K562 (cell line): ENCODE measurements at regions not wholly inside any gene's neighbourhood (a gene's known extent, or its start where the extent isn't known, plus 50 kb on each side); places are given as distances from the start of the nearest gene placed in this dataset.

Source experiments
- ATAC-seq: fragments of 200-7000 bp; cut with Tn5 transposase; 3 replicates; pipeline ENCODE4 v1.9.1; 2020; ENCODE audit warnings: moderate library complexity
- BruUV-seq: library from RNA; stranded (reverse); fragments of 400-500 nt; replicated peaks from 2 replicates; lab custom pipeline; 2021; lab: Mats Ljungman, UMichigan
- CTCF ChIA-PET: fragments of 300-600 bp; formaldehyde crosslinking; extraction: SDS; loops from one replicate; lab custom pipeline; 2021; ENCODE audit warnings: low intra/inter-chr PET ratio; lab: Yijun Ruan, JAX
- POLR2A ChIA-PET: fragments of 300-600, 350-650 bp; sonication (Branson Sonifier 250); formaldehyde crosslinking; extraction: SDS; loops from one replicate; lab custom pipeline; 2021; ENCODE audit warnings: antibody characterized with exemption, inconsistent platforms; lab: Yijun Ruan, JAX
- DNase-seq, 4 experiments: peaks; one replicate each; pipeline versions ENCODE4 v3.0.0 to v3.0.0-alpha.2; 2011 to 2018; ENCODE audit warnings: low spot score in 3 of 4, mixed read lengths in 3 of 4; ENCODE audit errors: extremely low read depth in 1 of 4
- FAIRE-seq: peaks from 2 replicates; lab custom pipeline; 2011; peaks lifted over from hg19 to GRCh38; lab: Jason Lieb, UNC
- H2AFZ ChIP-seq: 2 replicates; pipeline ENCODE4 v1.6.0; 2011; ENCODE audit warnings: low read depth, low read length, control low read depth, inconsistent platforms
- H3K27ac ChIP-seq: fragments of 200-600 bp; 3 replicates; pipeline ENCODE4 v1.8.0; 2011; ENCODE audit warnings: low read depth, mild to moderate bottlenecking, control low read depth, inconsistent platforms, low read length, moderate library complexity, mixed read lengths; ENCODE audit errors: extremely low read depth
- H3K27me3 ChIP-seq, 2 experiments: fragments of 300-600 bp in 1 of 2; 2 replicates in 1 of 2; 3 replicates in 1 of 2; pipeline versions ENCODE4 v1.6.0 to v1.8.0; 2011; ENCODE audit warnings: inconsistent platforms in 2 of 2, low read length in 2 of 2, mild to moderate bottlenecking in 1 of 2, mixed read lengths in 1 of 2, moderate library complexity in 1 of 2; ENCODE audit not compliant: control insufficient read depth in 2 of 2, insufficient read depth in 2 of 2
- H3K36me3 ChIP-seq: fragments of 300-600 bp; 3 replicates; pipeline ENCODE4 v1.8.0; 2011; ENCODE audit warnings: mild to moderate bottlenecking, low read length, inconsistent platforms; ENCODE audit not compliant: control insufficient read depth, insufficient read depth
- H3K4me1 ChIP-seq, 2 experiments: fragments of 200-600 bp in 1 of 2; replicated peaks in 1 of 2; 2 replicates in 1 of 2; 3 replicates in 1 of 2; pipeline versions ENCODE4 v1.5.1 to v1.8.0; 2011; ENCODE audit warnings: inconsistent platforms in 2 of 2, low read length in 2 of 2, mild to moderate bottlenecking in 1 of 2, mixed read lengths in 1 of 2, moderate library complexity in 1 of 2; ENCODE audit not compliant: control insufficient read depth in 2 of 2, insufficient read depth in 2 of 2
- H3K4me2 ChIP-seq: 2 replicates; pipeline ENCODE4 v1.6.1; 2011; ENCODE audit warnings: low read length, control low read depth, inconsistent platforms, mixed read lengths; ENCODE audit not compliant: insufficient read depth
- H3K4me3 ChIP-seq: fragments of 200-600 bp; sonication (generic), shearing (Covaris generic); 2 replicates; pipeline ENCODE4 v1.5.1; 2016; ENCODE audit warnings: control low read depth, inconsistent platforms
- H3K79me2 ChIP-seq: fragments of 200-600 bp; 3 replicates; pipeline ENCODE4 v1.8.0; 2011; ENCODE audit warnings: low read length, inconsistent platforms; ENCODE audit not compliant: control insufficient read depth, insufficient read depth
- H3K9ac ChIP-seq, 2 experiments: 2 replicates each; pipeline versions ENCODE4 v1.6.0 to v1.6.1; 2011; ENCODE audit warnings: low read depth in 2 of 2, low read length in 2 of 2, control low read depth in 1 of 2, inconsistent platforms in 1 of 2, mild to moderate bottlenecking in 1 of 2, mixed read lengths in 1 of 2; ENCODE audit not compliant: insufficient read depth in 1 of 2
- H3K9me1 ChIP-seq: one replicate; pipeline ENCODE4 v1.6.0; 2011; ENCODE audit warnings: inconsistent platforms, mild to moderate bottlenecking, low read length, moderate library complexity; ENCODE audit not compliant: control insufficient read depth, insufficient read depth
- H3K9me3 ChIP-seq: replicated peaks from 2 replicates; pipeline ENCODE4 v1.5.1; 2011; ENCODE audit warnings: low read depth, low read length, inconsistent platforms; ENCODE audit not compliant: control insufficient read depth, insufficient read depth
- H4K20me1 ChIP-seq: replicated peaks from 2 replicates; pipeline ENCODE4 v1.6.1; 2011; ENCODE audit warnings: low read length, inconsistent platforms, mixed read lengths; ENCODE audit not compliant: control insufficient read depth, insufficient read depth
- CREM ChIP-seq: IDR thresholded peaks from 2 replicates; pipeline ENCODE4 v1.6.1; 2014; ENCODE audit warnings: antibody characterized with exemption, low read depth
- JUND ChIP-seq, 2 experiments: IDR thresholded peaks; 2 replicates in 1 of 2; 3 replicates in 1 of 2; pipeline ENCODE4 v1.6.1; 2011; ENCODE audit warnings: borderline replicate concordance in 2 of 2, low read depth in 2 of 2, low read length in 2 of 2, improper control_type of control experiment in 1 of 2, missing biosample characterization in 1 of 2, missing genetic modification characterization in 1 of 2, missing genetic modification reagents in 1 of 2
- NELFE ChIP-seq: IDR thresholded peaks from 2 replicates; pipeline ENCODE4 v1.6.1; 2011; ENCODE audit warnings: mild to moderate bottlenecking; ENCODE audit not compliant: insufficient read depth, insufficient read length
- NFRKB ChIP-seq: fragments of 450-650 bp; IDR thresholded peaks from 2 replicates; pipeline ENCODE4 v1.6.1; 2016; ENCODE audit warnings: low read depth
- OTX1 ChIP-seq: fragments of 450-650 bp; formaldehyde crosslinking; IDR thresholded peaks from 2 replicates; pipeline ENCODE4 v1.4.0; 2022; ENCODE audit warnings: mild to moderate bottlenecking
- SNIP1 ChIP-seq: fragments of 450-650 bp; IDR thresholded peaks from 2 replicates; pipeline ENCODE4 v1.7.1; 2017; ENCODE audit warnings: low read depth, mild to moderate bottlenecking
- TCF7 ChIP-seq: sonication (generic); IDR thresholded peaks from 2 replicates; pipeline ENCODE4 v1.6.1; 2016; ENCODE audit warnings: antibody characterized with exemption, borderline replicate concordance
- U2AF2 ChIP-seq: fragments of 200-400 bp; formaldehyde crosslinking; optimal IDR thresholded peaks from 2 replicates; pipeline ENCODE3; 2017; ENCODE audit warnings: low read depth, mild to moderate bottlenecking, low read length
- ZKSCAN3 ChIP-seq: fragments of 250-450 bp; sonication (Bioruptor Pico); IDR thresholded peaks from 2 replicates; pipeline ENCODE4 v1.4.0; 2020
- WGBS: fragments of 100-300 bp; shearing (Covaris generic); methylation state at CpG from one replicate; pipeline ENCODE4 v1.1.6; 2016; ENCODE audit warnings: low coverage, mixed read lengths; ENCODE audit not compliant: insufficient coverage; ENCODE audit errors: missing lambda C conversion rate; 5-methylcytosine and 5-hydroxymethylcytosine counted together
- in situ Hi-C: fragments of 300-500 bp; cut with MboI; formaldehyde crosslinking; loops from 4 replicates; pipeline ENCODE4 v1.15.0; 2018; ENCODE audit warnings: inconsistent platforms, mixed read lengths
- intact Hi-C: fragments of 100-400 bp; cut with micrococcal nuclease; formaldehyde crosslinking; loops from 2 replicates; pipeline ENCODE4 v1.14.2; 2022

DNA sequence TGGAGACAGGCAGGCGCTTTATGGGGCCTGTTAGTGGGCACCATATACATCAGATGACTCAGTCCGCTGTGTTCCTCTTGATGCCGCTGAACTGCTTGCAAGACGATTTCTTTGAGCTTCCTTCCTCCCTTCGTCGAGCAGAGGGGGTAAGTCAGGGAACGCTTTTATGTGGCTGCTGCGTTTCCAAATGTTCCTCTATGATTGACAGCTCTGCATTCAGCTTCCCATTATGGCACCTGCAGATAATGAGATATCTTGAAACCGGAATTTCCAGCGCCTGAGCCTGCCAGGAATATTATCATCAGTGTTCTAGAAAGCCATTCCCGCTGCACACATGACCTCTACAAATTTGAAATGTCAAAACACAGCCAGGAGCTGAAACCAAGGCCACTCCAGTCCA is 257.0 kb downstream of the TSHZ3 start:
- TF ChIP-seq TCF7 (no peak), ZKSCAN3 (CRISPR knock-in tag) (no peak), OTX1 (CRISPR knock-in tag) (no peak), CREM (no peak), JUND (IDR thresholded peaks at IDR 0.05; ENCODE audit: borderline replicate concordance, low read depth, low read length) (no peak), JUND (tag; IDR thresholded peaks at IDR 0.05; ENCODE audit: borderline replicate concordance, low read depth, low read length) (no peak)
- Histone ChIP-seq H3K36me3 (no peaks in the 10 kb centered on the region), H3K9me3 (no peaks in the 10 kb centered on the region), H3K4me1 (peaks cover 0 to 3% of the 10 kb centered on the region in 2 experiments; a peak in 1 of 5 replicates), H3K4me2 (no peak overlapping the region), H3K4me3 (no peak overlapping the region), H2AFZ (no peak overlapping the region), H4K20me1 (no peaks in the 10 kb centered on the region), H3K27me3 (no peaks in the 10 kb centered on the region; a peak in 1 of 5 replicates), H3K9ac (no peak overlapping the region), H3K27ac (no peak overlapping the region), H3K9me1 (no peaks in the 10 kb centered on the region), H3K79me2 (no peaks in the 10 kb centered on the region)
- FAIRE-seq (no peak), DNase-seq (no peak), ATAC-seq (no peak)
- WGBS, result 0% methylated on average over 11 of the region's 11 CpGs
- ChIA-PET CTCF (no interaction called here), POLR2A (interaction anchor here (1.7 kb wide), 1 partner anchor 10 kb away, joined by 3 read pairs; no protein-coding TSS in a partner anchor)
- in situ Hi-C loops (no loop called here), intact Hi-C loops (no loop called here)
- BruUV-seq, result no TSS peak

DNA sequence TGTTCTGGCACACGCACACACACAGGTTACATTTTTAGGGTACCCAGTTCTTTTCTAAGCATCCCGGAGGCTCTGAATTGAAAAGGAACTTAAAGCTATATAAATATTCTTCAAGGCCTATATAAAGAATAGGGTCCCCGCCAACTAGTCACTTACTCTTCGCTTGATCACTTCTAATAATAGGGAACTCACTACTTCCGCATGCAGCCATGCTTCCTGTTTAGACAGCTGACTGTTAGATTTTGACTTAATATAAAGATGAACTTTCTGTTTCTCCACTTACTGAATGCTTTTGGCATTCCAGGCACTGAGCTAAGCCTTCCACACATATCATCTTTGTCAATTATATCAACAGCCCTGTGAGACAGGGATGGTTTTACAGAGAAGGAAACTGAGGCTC is 259.6 kb downstream of the TSHZ3 start:
- ATAC-seq, result no peak
- no peak for FAIRE-seq

More for the DNA sequence above, 259.6 kb downstream of the TSHZ3 start:
- Histone ChIP-seq H2AFZ (no peak overlapping the region), H3K79me2 (no peaks in the 10 kb centered on the region), H3K9me1 (no peaks in the 10 kb centered on the region), H4K20me1 (no peaks in the 10 kb centered on the region), H3K4me2 (no peak overlapping the region), H3K36me3 (no peaks in the 10 kb centered on the region), H3K9me3 (no peaks in the 10 kb centered on the region), H3K4me1 (no peaks in the 10 kb centered on the region), H3K4me3 (no peak overlapping the region), H3K27ac (no peak overlapping the region), H3K9ac (no peak overlapping the region), H3K27me3 (no peaks in the 10 kb centered on the region)
- CTCF ChIA-PET, result no interaction called here
- POLR2A ChIA-PET, result no interaction called here
- DNase-seq, result no peak
- intact Hi-C loops, result no loop called here
- no TSS peak for BruUV-seq
- 1% methylated on average over 5 of the region's 5 CpGs for WGBS
- in situ Hi-C loops, result no loop called here
- TF ChIP-seq NFRKB (no peak), NELFE (no peak), SNIP1 (no peak), U2AF2 (no peak)
